GM23338 (cell line): ENCODE measurements at regions not wholly inside any gene's neighbourhood (a gene's known extent, or its start where the extent isn't known, plus 50 kb on each side); places are given as distances from the start of the nearest gene placed in this dataset.

Experiments used
- CTCF ChIP-seq, 2 experiments: fragments of 200-600 bp in 1 of 2; sonication (generic) in 1 of 2; conservative IDR thresholded peaks; 2 replicates each; pipeline versions ENCODE4 v1.5.1 to v1.6.1; 2016 to 2017; ENCODE audit warnings: antibody characterized with exemption in 2 of 2, low read depth in 2 of 2, mild to moderate bottlenecking in 2 of 2, moderate library complexity in 1 of 2
- ETS1 ChIP-seq: IDR thresholded peaks from 2 replicates; pipeline ENCODE4 v1.6.1; 2016; ENCODE audit warnings: antibody characterized with exemption
- EZH2 ChIP-seq: fragments of 200-600 bp; sonication (generic); IDR thresholded peaks from one replicate; pipeline ENCODE4 v1.8.0; 2017; ENCODE audit warnings: antibody characterized with exemption, mild to moderate bottlenecking, low read depth; ENCODE audit not compliant: unreplicated experiment
- JUNB ChIP-seq: IDR thresholded peaks from one replicate; pipeline ENCODE4 v1.6.1; 2016; ENCODE audit warnings: antibody characterized with exemption; ENCODE audit not compliant: unreplicated experiment
- POLR2AphosphoS5 ChIP-seq: IDR thresholded peaks from 2 replicates; pipeline ENCODE4 v1.6.1; 2016; ENCODE audit warnings: antibody characterized with exemption, low read depth
- REST ChIP-seq: IDR thresholded peaks from one replicate; pipeline ENCODE4 v1.6.1; 2018; ENCODE audit warnings: antibody characterized with exemption; ENCODE audit not compliant: unreplicated experiment
- STAT1 ChIP-seq: IDR thresholded peaks from one replicate; pipeline ENCODE4 v1.6.1; 2016; ENCODE audit warnings: antibody characterized with exemption; ENCODE audit not compliant: unreplicated experiment
- ZNF114 ChIP-seq: fragments of 250-450 bp; sonication (Bioruptor Pico); IDR thresholded peaks from 2 replicates; pipeline ENCODE4 v1.5.0; 2020; ENCODE audit warnings: mild to moderate bottlenecking, moderate library complexity
- ZNF331 ChIP-seq: fragments of 250-450 bp; sonication (Bioruptor Pico); IDR thresholded peaks from 2 replicates; pipeline ENCODE4 v1.5.0; 2020; ENCODE audit warnings: low read depth, mild to moderate bottlenecking, moderate library complexity
- ZNF462 ChIP-seq: fragments of 250-450 bp; sonication (Bioruptor Pico); IDR thresholded peaks from 2 replicates; pipeline ENCODE4 v1.5.0; 2020; ENCODE audit warnings: mild to moderate bottlenecking, moderate library complexity

GRCh38 chr1:93774707-93775106 lies 93.1 kb upstream of the BCAR3 start (continued):
- TF ChIP-seq ZNF462 (no peak), POLR2AphosphoS5 (no peak), EZH2 (no peak), ZNF331 (CRISPR knock-in tag) (no peak), CTCF (conservative IDR thresholded peaks at IDR 0.05; ENCODE audit: low read depth in 2 of 2) (no peak), ETS1 (no peak), REST (no peak), JUNB (no peak), STAT1 (no peak), ZNF114 (no peak)
